Activated T-cell treated with anti-CD3 and anti-CD28 coated beads, Interleukin-2, amount 50 U/mL, for 4 hours (primary cell): ENCODE measurements at regions not wholly inside any gene's neighbourhood (a gene's known extent, or its start where the extent isn't known, plus 50 kb on each side); places are given as distances from the start of the nearest gene placed in this dataset.

Source experiments
- ATAC-seq, 2 donors: fragments of 200-7000 bp; cut with Tn5 transposase; one replicate each; pipeline ENCODE4 v1.10.0; 2021
- DNase-seq: peaks from one replicate; pipeline ENCODE4 v3.0.0-alpha.2; 2020
- H3K27me3 Mint-ChIP-seq: one replicate; pipeline ENCODE4 v1.8.0; 2021; ENCODE audit warnings: low read depth, mixed read lengths
- H3K36me3 Mint-ChIP-seq: one replicate; pipeline ENCODE4 v1.8.0; 2022; ENCODE audit warnings: mixed read lengths; ENCODE audit not compliant: insufficient read depth
- H3K4me1 Mint-ChIP-seq: one replicate; pipeline ENCODE4 v1.8.0; 2021; ENCODE audit warnings: low read depth, mixed read lengths
- H3K4me3 Mint-ChIP-seq: one replicate; pipeline ENCODE4 v1.8.0; 2021; ENCODE audit warnings: mild to moderate bottlenecking, moderate library complexity, mixed read lengths
- H3K9me3 Mint-ChIP-seq: one replicate; pipeline ENCODE4 v1.8.0; 2021; ENCODE audit warnings: mixed read lengths

DNA sequence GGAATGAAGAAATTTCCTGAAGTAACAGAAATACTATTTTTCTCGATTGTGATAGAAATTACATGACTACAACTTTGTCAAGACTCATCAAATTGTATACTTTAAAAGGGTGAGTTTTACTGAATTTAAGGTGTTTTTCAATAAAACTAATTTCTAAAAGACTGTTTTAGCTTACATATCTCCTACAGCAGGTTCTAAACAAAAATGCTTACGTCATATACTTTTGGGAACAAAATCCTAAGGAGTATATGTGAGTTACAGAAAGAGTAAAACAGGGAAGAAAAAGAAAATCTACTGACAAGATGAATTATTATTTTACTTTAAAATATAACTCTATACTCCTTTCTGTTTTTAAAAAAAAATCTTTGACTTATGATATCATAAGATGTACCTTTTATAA, 660.3 kb upstream of the PKDCC start:
- no peaks in the 10 kb centered on the region for H3K4me1 Mint-ChIP-seq
- H3K4me3 Mint-ChIP-seq, result no peak overlapping the region
- no peak for DNase-seq
- no peaks in the 10 kb centered on the region for H3K27me3 Mint-ChIP-seq
- no peaks in the 10 kb centered on the region for H3K36me3 Mint-ChIP-seq
- peaks cover 2% of the 10 kb centered on the region for H3K9me3 Mint-ChIP-seq
- ATAC-seq, result no peak

DNA sequence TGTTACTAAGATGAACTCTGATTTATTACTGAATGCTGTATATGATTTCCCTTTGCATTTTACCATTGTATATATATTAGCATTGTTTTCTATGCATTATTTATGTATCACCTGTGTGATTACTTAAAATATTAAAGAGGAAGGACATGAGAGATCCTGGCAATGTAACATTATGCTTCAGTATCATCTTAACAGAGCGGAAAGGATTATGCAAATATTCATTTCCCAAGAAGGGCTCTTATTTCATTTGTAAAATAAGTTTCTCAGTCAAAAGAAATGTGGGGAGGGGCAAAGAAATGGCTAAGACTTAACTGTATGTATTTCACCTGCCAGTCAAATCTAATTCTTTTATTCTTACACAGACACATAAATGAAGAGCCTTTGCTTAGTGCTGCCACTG, 654.2 kb upstream of the PKDCC start:
- Mint-ChIP-seq H3K27me3 (no peaks in the 10 kb centered on the region), H3K4me3 (no peak overlapping the region), H3K9me3 (peaks cover 21% of the 10 kb centered on the region), H3K4me1 (no peaks in the 10 kb centered on the region), H3K36me3 (no peaks in the 10 kb centered on the region)
- DNase-seq, result no peak
- ATAC-seq, result no peak

DNA sequence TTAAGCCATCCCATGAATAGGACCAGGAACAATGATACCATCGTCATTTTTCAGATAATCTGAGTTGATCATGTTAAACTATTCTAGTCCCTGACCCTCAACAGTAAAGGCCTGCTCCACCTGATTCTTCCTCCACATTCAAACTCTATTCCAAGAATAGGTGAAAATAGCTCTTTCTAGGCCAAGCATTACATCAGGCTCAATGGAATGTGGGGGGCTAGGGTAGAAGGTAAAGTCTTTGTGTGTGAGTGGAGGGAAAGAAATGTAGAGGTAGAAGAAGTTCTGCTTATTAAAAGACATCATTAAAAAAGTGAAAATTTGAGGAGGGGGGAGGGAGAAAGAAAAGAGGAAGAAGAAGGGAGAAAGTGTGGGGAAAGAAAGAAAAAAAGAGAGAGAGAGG, 653.3 kb upstream of the PKDCC start:
- H3K4me1 Mint-ChIP-seq, result no peaks in the 10 kb centered on the region

DNA sequence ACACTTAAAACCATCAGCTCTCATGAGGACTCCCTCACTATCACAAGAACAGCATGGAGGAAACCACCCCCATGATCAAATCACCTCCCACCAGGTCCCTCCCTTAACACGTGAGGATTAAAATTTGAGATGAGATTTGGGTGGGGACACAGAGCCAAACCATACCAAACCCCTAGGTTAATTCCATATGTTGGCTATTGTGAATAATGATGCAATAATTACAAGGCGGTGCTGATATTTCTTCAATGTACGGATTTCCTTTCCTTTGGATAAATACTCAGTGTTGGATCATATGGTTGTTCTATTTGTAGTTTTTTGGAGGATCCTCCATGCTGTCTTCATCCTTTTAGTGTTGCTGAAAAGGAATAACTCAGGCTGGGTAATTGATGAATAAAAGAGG, 652.1 kb upstream of the PKDCC start:
- no peak for ATAC-seq
- Mint-ChIP-seq H3K4me3 (no peak overlapping the region), H3K4me1 (no peaks in the 10 kb centered on the region), H3K9me3 (peaks cover 21% of the 10 kb centered on the region), H3K36me3 (no peaks in the 10 kb centered on the region), H3K27me3 (no peaks in the 10 kb centered on the region)
- no peak for DNase-seq

More for the DNA sequence above, 653.3 kb upstream of the PKDCC start:
- ATAC-seq (no peak), DNase-seq (no peak)
- no peaks in the 10 kb centered on the region for H3K36me3 Mint-ChIP-seq
- no peaks in the 10 kb centered on the region for H3K27me3 Mint-ChIP-seq
- H3K4me3 Mint-ChIP-seq, result no peak overlapping the region
- peaks cover 21% of the 10 kb centered on the region for H3K9me3 Mint-ChIP-seq

DNA sequence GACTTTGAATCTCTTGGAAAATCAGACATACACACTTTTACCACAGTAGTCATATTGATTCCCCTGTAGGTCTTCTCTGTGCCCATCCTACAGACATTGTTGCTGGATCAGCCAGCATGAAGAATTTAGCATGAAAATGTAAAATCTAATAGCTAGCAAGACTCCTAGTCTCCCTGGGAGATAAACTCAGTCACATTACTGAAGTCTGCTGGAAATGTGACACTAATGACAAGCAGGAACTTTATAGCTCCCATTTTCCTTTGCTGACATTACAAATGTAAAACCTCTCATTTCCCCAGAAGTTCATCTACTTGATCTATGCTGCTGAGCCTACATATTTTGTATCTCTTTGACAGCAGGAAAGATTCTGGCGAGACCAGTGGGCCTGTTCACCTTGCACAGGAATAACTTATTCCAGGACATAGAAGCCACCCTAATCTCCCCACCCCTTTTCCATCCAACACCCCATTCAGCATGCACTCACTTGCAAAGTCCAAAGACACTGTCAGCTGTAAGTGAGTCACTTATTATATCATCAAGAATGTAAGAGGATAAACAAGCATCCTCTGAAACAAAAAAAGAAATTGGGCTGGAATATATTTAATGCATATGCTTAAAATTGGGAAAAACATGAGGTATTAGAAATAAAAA, 648.3 kb upstream of the PKDCC start:
- no peak overlapping the region for H3K4me3 Mint-ChIP-seq
- no peak for ATAC-seq
- no peaks in the 10 kb centered on the region for H3K36me3 Mint-ChIP-seq
- DNase-seq, result no peak
- no peaks in the 10 kb centered on the region for H3K4me1 Mint-ChIP-seq
- H3K27me3 Mint-ChIP-seq, result no peaks in the 10 kb centered on the region
- peaks cover 17% of the 10 kb centered on the region for H3K9me3 Mint-ChIP-seq

DNA sequence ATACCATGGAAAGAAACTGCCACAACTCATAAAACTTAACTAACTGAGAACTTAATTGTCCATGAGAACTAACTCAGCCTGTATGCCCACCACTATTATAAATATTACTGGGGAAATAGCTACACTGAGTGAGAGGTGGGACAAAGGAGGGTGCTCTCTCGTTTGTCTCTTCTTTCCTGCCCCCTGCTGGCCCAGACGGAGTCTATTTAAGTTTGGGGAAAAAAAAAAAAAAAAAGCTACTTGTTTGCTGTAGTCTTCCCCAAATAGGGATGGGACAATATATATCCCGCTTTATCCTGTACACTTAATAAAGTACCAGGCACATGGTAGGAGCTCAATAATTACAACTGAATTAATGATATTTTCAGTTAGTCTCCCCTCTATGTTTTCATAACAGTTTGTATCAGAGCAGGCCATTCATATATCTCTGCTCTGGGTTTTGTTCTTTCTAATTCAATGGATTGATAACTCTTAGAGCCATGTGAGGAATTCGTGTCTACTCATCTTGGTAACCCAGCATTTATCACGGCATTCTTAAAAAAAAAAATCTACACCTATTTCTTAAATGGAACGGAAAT, 647.6 kb upstream of the PKDCC start:
- no peaks in the 10 kb centered on the region for H3K36me3 Mint-ChIP-seq
- peaks cover 16% of the 10 kb centered on the region for H3K9me3 Mint-ChIP-seq
- DNase-seq (no peak), ATAC-seq (no peak)
- H3K4me1 Mint-ChIP-seq, result no peaks in the 10 kb centered on the region
- no peaks in the 10 kb centered on the region for H3K27me3 Mint-ChIP-seq
- H3K4me3 Mint-ChIP-seq, result no peak overlapping the region

DNA sequence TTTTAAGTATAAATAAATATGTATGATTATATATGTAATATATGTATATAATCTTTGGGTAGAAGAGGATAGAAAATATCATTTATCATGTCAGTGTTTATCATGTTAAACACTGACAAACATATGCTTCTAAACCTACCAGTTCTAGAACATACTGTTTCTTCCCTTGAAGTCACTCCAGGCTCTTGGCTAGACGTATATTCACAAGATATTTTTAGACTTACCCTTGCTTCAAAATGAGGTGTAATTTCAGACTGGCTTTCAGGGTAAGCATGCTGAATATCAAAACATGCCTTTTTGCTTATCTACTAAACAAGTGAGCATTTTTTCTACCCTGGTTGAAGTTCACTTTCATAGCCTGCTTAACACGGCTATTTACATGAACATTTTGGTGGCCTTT, 642.4 kb upstream of the PKDCC start:
- DNase-seq, result no peak
- H3K9me3 Mint-ChIP-seq, result no peaks in the 10 kb centered on the region
- H3K4me3 Mint-ChIP-seq, result no peak overlapping the region
- ATAC-seq, result no peak
- no peaks in the 10 kb centered on the region for H3K27me3 Mint-ChIP-seq
- no peaks in the 10 kb centered on the region for H3K4me1 Mint-ChIP-seq
- no peaks in the 10 kb centered on the region for H3K36me3 Mint-ChIP-seq

DNA sequence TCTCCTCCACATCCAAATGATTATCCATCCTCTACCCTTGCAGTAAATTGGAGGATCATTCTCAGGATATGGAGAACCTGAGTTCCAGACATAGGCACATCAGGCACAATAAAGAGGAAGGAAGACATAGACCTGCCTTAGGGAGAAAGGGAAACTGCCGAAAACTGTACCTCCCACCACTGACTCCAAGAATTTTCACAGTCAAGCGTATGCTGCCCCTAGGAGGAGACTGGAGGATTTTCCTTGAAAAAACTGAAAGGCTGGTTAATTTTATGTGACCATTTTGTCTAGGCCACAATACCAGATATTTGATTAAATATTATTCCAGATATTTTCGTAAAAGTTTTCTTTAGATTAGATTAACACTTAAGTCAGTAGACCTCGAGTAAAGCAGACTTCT, 638.5 kb upstream of the PKDCC start:
- no peaks in the 10 kb centered on the region for H3K4me1 Mint-ChIP-seq
- no peak overlapping the region for H3K4me3 Mint-ChIP-seq
- ATAC-seq (no peak), DNase-seq (no peak)
- no peaks in the 10 kb centered on the region for H3K27me3 Mint-ChIP-seq
- H3K9me3 Mint-ChIP-seq, result peaks cover 5% of the 10 kb centered on the region
- no peaks in the 10 kb centered on the region for H3K36me3 Mint-ChIP-seq

DNA sequence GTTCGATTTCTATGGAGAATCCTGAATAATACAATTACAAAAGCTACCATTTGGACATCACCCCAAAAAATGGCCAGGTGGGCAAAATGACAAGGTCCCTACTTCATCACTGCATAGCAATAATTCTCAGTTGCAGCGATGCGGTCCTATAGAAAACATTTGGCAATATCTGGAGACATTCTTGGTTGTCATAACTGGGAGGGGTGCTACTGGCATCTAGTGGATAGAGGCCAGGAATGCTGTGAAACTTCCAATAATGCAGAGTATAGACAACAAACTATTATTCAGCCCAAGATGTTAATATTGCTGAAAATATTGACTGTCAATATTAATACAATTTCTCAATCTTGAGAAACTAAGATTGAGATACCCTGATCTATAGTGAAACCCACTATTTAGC, 637.8 kb upstream of the PKDCC start:
- H3K9me3 Mint-ChIP-seq, result peaks cover 5% of the 10 kb centered on the region
- no peaks in the 10 kb centered on the region for H3K4me1 Mint-ChIP-seq
- no peaks in the 10 kb centered on the region for H3K27me3 Mint-ChIP-seq
- DNase-seq (no peak), ATAC-seq (no peak)
- no peak overlapping the region for H3K4me3 Mint-ChIP-seq
- no peaks in the 10 kb centered on the region for H3K36me3 Mint-ChIP-seq

DNA sequence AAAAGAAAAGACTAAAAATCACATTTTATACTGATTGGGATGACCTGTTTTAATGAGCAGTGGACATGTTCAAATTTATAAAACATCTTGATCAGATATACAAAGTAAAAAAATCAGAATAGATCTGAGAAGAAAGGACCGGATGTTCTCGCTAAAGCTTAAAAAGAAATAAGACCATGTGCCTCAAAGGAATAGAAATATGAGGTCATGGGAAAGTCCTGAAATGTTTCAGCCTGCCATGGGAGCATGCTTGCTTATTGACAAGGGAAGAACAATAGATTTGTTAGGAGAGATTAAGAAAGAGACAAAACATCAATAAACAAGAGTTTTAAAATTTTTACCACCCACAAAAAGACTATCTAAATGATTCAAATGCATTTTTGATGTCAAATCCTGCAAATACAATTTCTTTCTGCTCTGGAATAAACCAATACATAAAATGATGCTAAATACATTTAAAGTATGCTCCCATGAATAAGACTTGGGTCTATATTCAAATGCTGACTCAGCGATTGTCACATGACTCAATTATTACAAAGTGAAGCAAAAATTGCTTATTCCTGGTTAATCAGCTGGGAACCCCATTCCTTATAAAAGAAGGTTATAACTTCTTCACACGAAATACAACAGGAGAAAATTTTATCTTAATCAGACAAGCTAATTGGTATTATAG, 633.9 kb upstream of the PKDCC start:
- Mint-ChIP-seq H3K4me1 (no peaks in the 10 kb centered on the region), H3K36me3 (no peaks in the 10 kb centered on the region), H3K9me3 (peaks cover 5% of the 10 kb centered on the region), H3K27me3 (no peaks in the 10 kb centered on the region), H3K4me3 (no peak overlapping the region)
- no peak for ATAC-seq
- DNase-seq, result no peak

DNA sequence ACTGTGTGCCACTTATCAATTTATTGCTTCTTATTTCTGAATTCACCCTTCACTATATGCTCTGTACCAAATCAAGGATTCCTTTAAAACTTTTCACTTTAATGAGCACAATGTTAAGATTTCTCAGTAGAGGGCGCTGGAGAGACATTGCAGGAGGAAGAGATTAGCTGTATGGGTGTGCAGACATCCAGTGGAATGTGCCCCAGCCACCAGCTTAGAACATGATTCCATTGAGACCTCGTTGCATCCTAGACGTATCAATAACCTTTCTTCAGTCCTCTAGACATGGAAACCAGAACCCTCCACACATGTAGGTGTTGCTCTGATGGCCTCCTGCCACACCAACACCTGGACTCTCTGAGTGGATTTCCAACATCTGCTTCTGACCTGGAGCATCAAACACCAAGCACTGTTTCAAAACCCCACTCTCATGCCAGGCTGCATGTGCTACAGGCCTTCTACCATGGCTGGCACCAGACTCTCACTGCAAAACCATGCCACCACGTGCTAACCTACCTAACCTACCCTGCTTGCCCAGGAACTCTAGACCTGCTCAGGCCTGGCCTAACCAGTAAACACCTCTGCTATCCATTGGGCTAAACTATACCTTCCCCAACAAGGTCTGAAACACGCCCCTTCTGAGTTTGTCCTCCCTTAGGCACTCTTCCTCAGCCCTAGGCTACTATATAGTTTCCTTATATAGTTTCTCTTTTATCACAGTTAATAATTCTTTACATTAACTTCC, 633.2 kb upstream of the PKDCC start:
- H3K36me3 Mint-ChIP-seq, result no peaks in the 10 kb centered on the region
- ATAC-seq (no peak), DNase-seq (no peak)
- no peak overlapping the region for H3K4me3 Mint-ChIP-seq
- no peaks in the 10 kb centered on the region for H3K27me3 Mint-ChIP-seq
- H3K4me1 Mint-ChIP-seq, result no peaks in the 10 kb centered on the region
- peaks cover 5% of the 10 kb centered on the region for H3K9me3 Mint-ChIP-seq

DNA sequence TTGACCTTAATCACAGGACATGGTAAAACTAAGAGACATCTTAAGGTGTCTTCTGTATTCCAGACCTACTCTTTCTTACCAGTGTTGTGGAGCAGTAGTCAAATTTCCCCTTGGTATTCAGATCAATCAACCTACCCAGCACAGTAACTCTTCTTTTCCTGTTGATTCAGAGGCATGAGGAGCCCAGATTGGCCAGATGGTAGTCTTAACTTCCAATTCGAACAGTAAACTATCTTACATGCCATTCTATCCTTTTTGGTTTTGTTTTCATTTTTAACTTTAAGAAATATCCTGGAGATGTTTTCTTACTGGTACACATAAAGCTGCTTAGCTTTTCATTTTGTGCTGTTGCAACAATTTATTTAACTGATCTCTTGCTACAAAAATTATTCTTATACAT, 630.3 kb upstream of the PKDCC start:
- no peak overlapping the region for H3K4me3 Mint-ChIP-seq
- DNase-seq (no peak), ATAC-seq (no peak)
- no peaks in the 10 kb centered on the region for H3K36me3 Mint-ChIP-seq
- H3K4me1 Mint-ChIP-seq, result no peaks in the 10 kb centered on the region
- H3K27me3 Mint-ChIP-seq, result no peaks in the 10 kb centered on the region
- peaks cover 5% of the 10 kb centered on the region for H3K9me3 Mint-ChIP-seq

DNA sequence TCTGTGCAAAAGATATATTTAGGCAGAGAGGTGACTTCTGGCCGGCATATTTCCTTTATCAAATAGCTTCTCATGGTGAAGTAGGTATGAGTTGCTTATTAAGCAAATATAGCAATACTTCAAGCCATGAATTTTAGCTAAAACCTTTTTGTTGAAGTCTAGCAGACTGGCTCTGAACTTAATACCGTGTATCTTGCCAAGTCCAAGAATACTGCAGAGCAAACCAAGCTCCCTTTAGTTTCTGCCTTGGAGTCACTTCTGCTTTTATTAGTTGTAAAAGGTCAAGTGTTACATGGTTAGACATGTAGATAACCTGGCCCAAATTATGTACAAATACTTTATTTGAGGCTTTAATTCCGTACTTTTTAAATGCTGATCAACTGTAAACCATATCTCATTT, 627.6 kb upstream of the PKDCC start:
- H3K4me1 Mint-ChIP-seq, result no peaks in the 10 kb centered on the region
- ATAC-seq (no peak), DNase-seq (no peak)
- H3K9me3 Mint-ChIP-seq, result no peaks in the 10 kb centered on the region
- no peaks in the 10 kb centered on the region for H3K36me3 Mint-ChIP-seq
- H3K27me3 Mint-ChIP-seq, result no peaks in the 10 kb centered on the region
- H3K4me3 Mint-ChIP-seq, result no peak overlapping the region

DNA sequence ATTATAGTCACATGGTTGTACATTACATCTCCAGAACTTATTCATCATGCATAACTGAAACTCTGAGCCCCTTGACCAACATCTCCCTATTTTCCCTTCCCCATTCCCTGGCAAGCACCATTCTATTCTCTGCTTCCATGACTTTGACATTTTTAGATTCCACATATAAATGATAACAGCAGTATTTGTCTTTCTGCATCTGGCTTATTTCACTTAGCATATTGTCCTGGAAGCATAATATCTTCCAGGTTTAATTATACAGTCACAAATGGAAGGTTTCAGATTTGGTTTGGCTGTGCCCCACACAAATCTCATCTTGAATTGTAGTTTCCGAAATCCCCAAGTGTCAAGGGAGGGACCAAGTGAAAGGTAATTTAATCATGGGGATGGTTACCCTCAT, 626.9 kb upstream of the PKDCC start:
- no peaks in the 10 kb centered on the region for H3K27me3 Mint-ChIP-seq
- H3K4me1 Mint-ChIP-seq, result no peaks in the 10 kb centered on the region
- no peak overlapping the region for H3K4me3 Mint-ChIP-seq
- no peaks in the 10 kb centered on the region for H3K9me3 Mint-ChIP-seq
- DNase-seq (no peak), ATAC-seq (no peak)
- no peaks in the 10 kb centered on the region for H3K36me3 Mint-ChIP-seq

DNA sequence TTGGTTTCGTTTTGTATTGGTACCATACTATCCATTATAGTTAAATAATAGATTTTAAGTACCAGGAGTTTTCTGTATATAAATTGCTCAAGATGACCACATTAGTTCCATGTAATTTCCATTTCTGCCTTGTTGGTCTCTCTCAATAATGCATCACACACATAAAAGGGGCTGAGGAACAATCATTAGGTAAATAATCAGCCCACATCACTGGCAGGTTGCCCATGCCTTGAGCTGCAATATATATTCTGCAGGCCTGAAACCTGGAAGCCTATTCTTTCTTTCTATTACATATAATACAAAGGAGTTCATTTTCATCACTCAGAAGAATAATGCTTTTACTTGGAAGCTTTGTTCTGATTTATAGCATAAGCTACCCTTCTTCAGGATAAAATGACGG, 616.1 kb upstream of the PKDCC start:
- Mint-ChIP-seq H3K27me3 (no peaks in the 10 kb centered on the region), H3K4me1 (no peaks in the 10 kb centered on the region), H3K4me3 (no peak overlapping the region), H3K9me3 (no peaks in the 10 kb centered on the region), H3K36me3 (no peaks in the 10 kb centered on the region)
- ATAC-seq (no peak), DNase-seq (no peak)
